OCI-LY7 (cell line): ENCODE measurements at regions not wholly inside any gene's neighbourhood (a gene's known extent, or its start where the extent isn't known, plus 50 kb on each side); places are given as distances from the start of the nearest gene placed in this dataset.

ENCODE experiments used
- BruUV-seq: library from RNA; stranded (reverse); fragments of 400-500 nt; replicated peaks from 2 replicates; lab custom pipeline; 2021; lab: Mats Ljungman, UMichigan
- CTCF ChIA-PET: fragments of 300-600 bp; sonication (Branson Sonifier 250); formaldehyde crosslinking; loops from one replicate; lab custom pipeline; 2022; ENCODE audit warnings: antibody characterized with exemption; ENCODE audit not compliant: unreplicated experiment; lab: Charles Lee
- POLR2A ChIA-PET: fragments of 300-600 bp; sonication (Branson Sonifier 250); formaldehyde crosslinking; loops from one replicate; lab custom pipeline; 2022; ENCODE audit warnings: antibody characterized with exemption; lab: Charles Lee
- DNase-seq: peaks from one replicate; pipeline ENCODE4 v3.0.0-alpha.2; 2015; ENCODE audit warnings: low spot score
- H2AFZ ChIP-seq: fragments of 200-600 bp; sonication (generic), shearing (Covaris generic); 2 replicates; pipeline ENCODE4 v1.6.1; 2014; ENCODE audit warnings: mild to moderate bottlenecking, antibody characterized with exemption, low read length, moderate library complexity
- H3K27ac ChIP-seq: fragments of 200-600 bp; sonication (generic); 2 replicates; pipeline ENCODE4 v1.5.1; 2014; ENCODE audit warnings: mixed run types, low read depth, mild to moderate bottlenecking, moderate library complexity, low read length, inconsistent platforms; ENCODE audit not compliant: poor library complexity, severe bottlenecking
- H3K36me3 ChIP-seq: fragments of 200-600 bp; sonication (generic); 2 replicates; pipeline ENCODE4 v1.6.1; 2014; ENCODE audit warnings: mild to moderate bottlenecking, antibody characterized with exemption, low read length, moderate library complexity, mixed read lengths; ENCODE audit not compliant: insufficient read depth
- H3K4me1 ChIP-seq: fragments of 200-600 bp; sonication (generic); 2 replicates; pipeline ENCODE4 v1.5.1; 2014; ENCODE audit warnings: mild to moderate bottlenecking, low read length; ENCODE audit not compliant: insufficient read depth, poor library complexity, severe bottlenecking
- H3K4me2 ChIP-seq: fragments of 200-600 bp; sonication (generic); 2 replicates; pipeline ENCODE4 v1.6.1; 2014; ENCODE audit warnings: mild to moderate bottlenecking, low read length
- H3K4me3 ChIP-seq: fragments of 200-600 bp; sonication (generic); 2 replicates; pipeline ENCODE4 v1.5.1; 2014; ENCODE audit warnings: mild to moderate bottlenecking, low read depth, low read length; ENCODE audit not compliant: poor library complexity, severe bottlenecking
- H3K79me2 ChIP-seq: fragments of 200-600 bp; sonication (generic); 2 replicates; pipeline ENCODE4 v1.6.1; 2016; ENCODE audit warnings: low read depth, mild to moderate bottlenecking, low read length, moderate library complexity, mixed read lengths; ENCODE audit not compliant: insufficient read depth
- H3K9me2 ChIP-seq: fragments of 200-600 bp; sonication (generic); 2 replicates; pipeline ENCODE4 v1.6.1; 2016; ENCODE audit warnings: mild to moderate bottlenecking, low read length, mixed read lengths; ENCODE audit not compliant: insufficient read depth
- H3K9me3 ChIP-seq: fragments of 200-600 bp; sonication (generic); 2 replicates; pipeline ENCODE4 v1.6.1; 2014; ENCODE audit warnings: mild to moderate bottlenecking, mixed run types, low read length, mixed read lengths
- H4K20me1 ChIP-seq: fragments of 200-600 bp; sonication (generic); 2 replicates; pipeline ENCODE4 v1.6.1; 2014; ENCODE audit warnings: mild to moderate bottlenecking, antibody characterized with exemption, low read length, moderate library complexity, mixed read lengths; ENCODE audit not compliant: insufficient read depth
- CTCF ChIP-seq: fragments of 200-600 bp; sonication (generic); conservative IDR thresholded peaks from 2 replicates; pipeline ENCODE4 v1.5.1; 2014; ENCODE audit warnings: mild to moderate bottlenecking, antibody characterized with exemption, low read length, moderate library complexity, mixed read lengths
- EZH2phosphoT487 ChIP-seq: fragments of 200-600 bp; sonication (generic); IDR thresholded peaks from 2 replicates; pipeline ENCODE4 v1.6.1; 2018; ENCODE audit warnings: low read depth, borderline replicate concordance, mild to moderate bottlenecking, mixed run types, antibody characterized with exemption, low read length, moderate library complexity, mixed read lengths
- intact Hi-C: fragments of 100-400 bp; cut with micrococcal nuclease; formaldehyde crosslinking; loops from one replicate; pipeline ENCODE4 v1.10.0; 2022; ENCODE audit not compliant: unreplicated experiment

- no peaks in the 10 kb centered on the region for H3K9me2 ChIP-seq
- no peak overlapping the region for H3K27ac ChIP-seq
- no peak for TF ChIP-seq CTCF
- TF ChIP-seq EZH2phosphoT487: no peak
- BruUV-seq: no TSS peak
- no peaks in the 10 kb centered on the region for H4K20me1 ChIP-seq
- CTCF ChIA-PET: no interaction called here
- no peak overlapping the region for H2AFZ ChIP-seq
- H3K4me2 ChIP-seq: no peak overlapping the region
- no peak overlapping the region for H3K4me3 ChIP-seq
- POLR2A ChIA-PET: no interaction called here
- no peaks in the 10 kb centered on the region for H3K36me3 ChIP-seq
- intact Hi-C loops: no loop called here
- no peaks in the 10 kb centered on the region for H3K79me2 ChIP-seq
- H3K4me1 ChIP-seq: no peaks in the 10 kb centered on the region
- no peak for DNase-seq
- H3K9me3 ChIP-seq: no peaks in the 10 kb centered on the region
These were observed 186.7 kb upstream of the FAT1 start for GRCh38 chr4:186910385-186910784.

GRCh38 chr4:186912606-186913005 is 188.9 kb upstream of the FAT1 start:
- H3K4me3 ChIP-seq: no peak overlapping the region
- TF ChIP-seq EZH2phosphoT487: no peak
- no peak for TF ChIP-seq CTCF
- H3K9me3 ChIP-seq: no peaks in the 10 kb centered on the region
- H4K20me1 ChIP-seq: no peaks in the 10 kb centered on the region
- BruUV-seq: no TSS peak
- no peak overlapping the region for H2AFZ ChIP-seq
- no peaks in the 10 kb centered on the region for H3K4me1 ChIP-seq
- ChIA-PET POLR2A (interaction anchor here (0.7 kb wide), 3 partner anchors 33 to 1546 kb away, joined by 3 to 5 read pairs (median 3); no protein-coding TSS in a partner anchor), CTCF (no interaction called here)
- no peak overlapping the region for H3K4me2 ChIP-seq
- H3K36me3 ChIP-seq: no peaks in the 10 kb centered on the region
- intact Hi-C loops: no loop called here
- no peak overlapping the region for H3K27ac ChIP-seq
- no peak for DNase-seq
- H3K9me2 ChIP-seq: no peaks in the 10 kb centered on the region; the same call in 1 of the 2 replicates
- H3K79me2 ChIP-seq: no peaks in the 10 kb centered on the region

- Histone ChIP-seq H3K79me2 (no peaks in the 10 kb centered on the region), H4K20me1 (no peaks in the 10 kb centered on the region), H2AFZ (no peak overlapping the region), H3K36me3 (no peaks in the 10 kb centered on the region), H3K4me1 (no peaks in the 10 kb centered on the region), H3K4me2 (no peak overlapping the region), H3K9me2 (no peaks in the 10 kb centered on the region; the same call in 1 of the 2 replicates), H3K27ac (no peak overlapping the region), H3K9me3 (no peaks in the 10 kb centered on the region), H3K4me3 (no peak overlapping the region)
- ChIA-PET POLR2A (interaction anchor here (0.6 kb wide), 1 partner anchor 22 kb away, joined by 3 read pairs; no protein-coding TSS in a partner anchor), CTCF (no interaction called here)
- no peak for DNase-seq
- TF ChIP-seq CTCF: no peak
- TF ChIP-seq EZH2phosphoT487: no peak
- intact Hi-C loops: no loop called here
- BruUV-seq: no TSS peak
These were observed 192.2 kb upstream of the FAT1 start for GRCh38 chr4:186915816-186916215.
